NCI-H524 treated with DMSO at 0.1 percent for 48 hours (cell line): ENCODE measurements at regions not wholly inside any gene's neighbourhood (a gene's known extent, or its start where the extent isn't known, plus 50 kb on each side); places are given as distances from the start of the nearest gene placed in this dataset.
"Not testable (repeated sequence)": the region's sequence is repeated elsewhere in the genome, so short reads cannot be mapped to it uniquely, and the experiment has no call there.

Experiments used
- DNase-seq: peaks from one replicate; lab custom pipeline; 2025; lab: John Stamatoyannopoulos, UW

GRCh38 chr3:177457204-177457603 is 259.9 kb upstream of the TBL1XR1 start:
- not testable (repeated sequence) for DNase-seq

GRCh38 chr3:177459401-177459800 is 262.1 kb upstream of the TBL1XR1 start:
- DNase-seq, result no peak

GRCh38 chr3:177460047-177460446 is 262.8 kb upstream of the TBL1XR1 start:
- no peak for DNase-seq

GRCh38 chr3:177461765-177462164 is 264.5 kb upstream of the TBL1XR1 start:
- DNase-seq, result no peak

GRCh38 chr3:177463341-177463740 is 266.1 kb upstream of the TBL1XR1 start:
- DNase-seq, result not testable (repeated sequence)

- no peak for DNase-seq
Measured at GRCh38 chr3:177463863-177464262, 266.6 kb upstream of the TBL1XR1 start.

GRCh38 chr3:177464392-177465256 is 267.3 kb upstream of the TBL1XR1 start:
- DNase-seq, result no peak

- DNase-seq, result no peak
Measured at GRCh38 chr3:177465257-177465642, 268.0 kb upstream of the TBL1XR1 start.

GRCh38 chr3:177466074-177466473 is 268.8 kb upstream of the TBL1XR1 start:
- DNase-seq, result no peak

- not testable (repeated sequence) for DNase-seq
Measured at GRCh38 chr3:177466622-177467021, 269.3 kb upstream of the TBL1XR1 start.

GRCh38 chr3:177467247-177467985 is 270.1 kb upstream of the TBL1XR1 start:
- DNase-seq, result no peak

GRCh38 chr3:177468331-177468730 is 271.0 kb upstream of the TBL1XR1 start:
- DNase-seq, result no peak

GRCh38 chr3:177468816-177469215 is 271.5 kb upstream of the TBL1XR1 start:
- DNase-seq, result no peak

GRCh38 chr3:177469216-177469615 is 271.9 kb upstream of the TBL1XR1 start:
- no peak for DNase-seq

GRCh38 chr3:177470197-177470941 is 273.1 kb upstream of the TBL1XR1 start:
- DNase-seq, result peak; percentile 20

- no peak for DNase-seq
Measured at GRCh38 chr3:177471733-177472480, 274.6 kb upstream of the TBL1XR1 start.

GRCh38 chr3:177473184-177473583 is 275.9 kb upstream of the TBL1XR1 start:
- no peak for DNase-seq

GRCh38 chr3:177473903-177474302 is 276.6 kb upstream of the TBL1XR1 start:
- DNase-seq, result no peak

- DNase-seq, result no peak
Measured at GRCh38 chr3:177474652-177475355, 277.5 kb upstream of the TBL1XR1 start.

- DNase-seq, result no peak
Measured at GRCh38 chr3:177475356-177475665, 278.0 kb upstream of the TBL1XR1 start.

- DNase-seq, result no peak
Measured at GRCh38 chr3:177476495-177476894, 279.2 kb upstream of the TBL1XR1 start.
